HUES64 (cell line): ENCODE measurements at regions not wholly inside any gene's neighbourhood (a gene's known extent, or its start where the extent isn't known, plus 50 kb on each side); places are given as distances from the start of the nearest gene placed in this dataset.

Source experiments
- H3K27ac ChIP-seq: 2 replicates; pipeline ENCODE4 v1.7.0; 2013; ENCODE audit warnings: low read depth, low read length, inconsistent platforms
- H3K27me3 ChIP-seq: 2 replicates; pipeline ENCODE4 v1.6.1; 2013; ENCODE audit warnings: mild to moderate bottlenecking, low read length; ENCODE audit not compliant: insufficient read depth
- H3K36me3 ChIP-seq: 2 replicates; pipeline ENCODE4 v1.6.1; 2013; ENCODE audit warnings: mild to moderate bottlenecking, low read length; ENCODE audit not compliant: insufficient read depth
- H3K4me1 ChIP-seq: 2 replicates; pipeline ENCODE4 v1.6.1; 2013; ENCODE audit warnings: mild to moderate bottlenecking, low read length, moderate library complexity; ENCODE audit not compliant: insufficient read depth
- H3K4me3 ChIP-seq: 2 replicates; pipeline ENCODE4 v1.5.1; 2013; ENCODE audit warnings: mild to moderate bottlenecking, low read length, moderate library complexity
- H3K9ac ChIP-seq: 2 replicates; pipeline ENCODE4 v1.6.1; 2013; ENCODE audit warnings: mild to moderate bottlenecking, low read depth, low read length
- H3K9me3 ChIP-seq: 2 replicates; pipeline ENCODE4 v1.6.1; 2013; ENCODE audit warnings: low read depth, low read length; ENCODE audit not compliant: insufficient read depth
- WGBS: fragments of 150-250, 120-280 bp; methylation state at CpG from one replicate; pipeline ENCODE4 v1.1.7; 2013; ENCODE audit warnings: missing lambda C conversion rate; 5-methylcytosine and 5-hydroxymethylcytosine counted together

- no peaks in the 10 kb centered on the region for H3K9me3 ChIP-seq
- H3K27me3 ChIP-seq = no peaks in the 10 kb centered on the region
- H3K36me3 ChIP-seq = no peaks in the 10 kb centered on the region
- no peak overlapping the region for H3K9ac ChIP-seq
- H3K4me1 ChIP-seq = 0 out of 2 replicates have a peak, but pooled peaks cover 5% of the 10 kb centered on the region
- H3K27ac ChIP-seq = no peak overlapping the region
- H3K4me3 ChIP-seq = no peak overlapping the region
Observed at GRCh38 chr4:124183926-124184325, 528.6 kb downstream of the ANKRD50 start.

DNA sequence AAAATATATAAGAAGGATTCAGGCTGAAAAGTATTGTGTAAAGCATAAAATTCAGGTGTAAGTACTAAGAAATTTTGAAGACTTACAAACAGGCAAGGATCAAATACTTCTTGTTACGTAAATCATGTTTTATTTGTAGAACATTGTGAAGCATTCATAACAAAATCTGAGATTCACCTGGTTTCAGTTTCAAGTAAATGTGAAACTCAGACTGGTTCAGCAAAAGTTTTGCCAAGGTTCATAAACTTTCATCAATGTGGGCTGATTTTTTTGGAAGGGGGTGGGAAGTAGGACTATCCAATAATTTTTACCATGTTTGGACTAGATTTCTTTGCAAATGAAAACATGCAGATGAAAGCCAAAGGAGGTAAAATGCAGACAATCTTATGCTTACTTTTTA lies 527.7 kb downstream of the ANKRD50 start:
- H3K27ac ChIP-seq = no peak overlapping the region
- H3K4me3 ChIP-seq = no peak overlapping the region
- no peaks in the 10 kb centered on the region for H3K27me3 ChIP-seq
- WGBS = 93% methylated on average over 1 of the region's 1 CpG
- H3K4me1 ChIP-seq = 0 out of 2 replicates have a peak, but pooled peaks cover 5% of the 10 kb centered on the region
- H3K36me3 ChIP-seq = no peaks in the 10 kb centered on the region
- no peak overlapping the region for H3K9ac ChIP-seq
- no peaks in the 10 kb centered on the region for H3K9me3 ChIP-seq

GRCh38 chr4:124188595-124188994 lies 523.9 kb downstream of the ANKRD50 start:
- Histone ChIP-seq H3K9ac (no peak overlapping the region), H3K4me3 (no peak overlapping the region), H3K27ac (no peak overlapping the region), H3K9me3 (no peaks in the 10 kb centered on the region), H3K27me3 (no peaks in the 10 kb centered on the region), H3K36me3 (no peaks in the 10 kb centered on the region), H3K4me1 (no peaks in the 10 kb centered on the region)
- 92% methylated on average over 2 of the region's 2 CpGs for WGBS

DNA sequence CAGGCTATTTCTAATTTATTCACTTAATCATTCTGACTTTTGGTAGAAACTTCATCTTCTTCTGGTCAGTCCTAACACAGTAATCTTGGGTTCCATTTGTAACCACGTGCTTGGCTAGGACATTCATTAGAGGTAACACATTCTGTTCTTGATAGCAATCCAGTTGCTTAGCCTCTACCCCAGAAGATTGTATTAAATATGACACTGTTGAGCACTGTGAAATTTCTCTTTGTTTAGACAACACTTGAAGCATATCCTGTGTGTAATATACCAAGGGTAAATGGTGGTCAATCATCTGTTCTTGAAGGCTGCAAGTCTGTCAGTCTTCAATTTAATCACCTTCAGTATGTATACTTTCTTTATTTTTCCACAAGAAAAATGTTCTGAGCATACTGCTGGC lies 523.0 kb downstream of the ANKRD50 start:
- H3K4me1 ChIP-seq = no peaks in the 10 kb centered on the region
- 92% methylated on average over 1 of the region's 1 CpG for WGBS
- H3K9ac ChIP-seq = no peak overlapping the region
- no peaks in the 10 kb centered on the region for H3K27me3 ChIP-seq
- no peaks in the 10 kb centered on the region for H3K9me3 ChIP-seq
- no peak overlapping the region for H3K27ac ChIP-seq
- H3K4me3 ChIP-seq = no peak overlapping the region
- no peaks in the 10 kb centered on the region for H3K36me3 ChIP-seq

- no peaks in the 10 kb centered on the region for H3K27me3 ChIP-seq
- H3K9me3 ChIP-seq = no peaks in the 10 kb centered on the region
- H3K27ac ChIP-seq = no peak overlapping the region
- no peak overlapping the region for H3K4me3 ChIP-seq
- no peak overlapping the region for H3K9ac ChIP-seq
- H3K36me3 ChIP-seq = no peaks in the 10 kb centered on the region
- 83% methylated on average over 1 of the region's 1 CpG for WGBS
- H3K4me1 ChIP-seq = no peaks in the 10 kb centered on the region
Observed at GRCh38 chr4:124191329-124191728, 521.2 kb downstream of the ANKRD50 start.

GRCh38 chr4:124192544-124192943 lies 520.0 kb downstream of the ANKRD50 start:
- H3K9ac ChIP-seq = no peak overlapping the region
- no peaks in the 10 kb centered on the region for H3K27me3 ChIP-seq
- H3K9me3 ChIP-seq = no peaks in the 10 kb centered on the region
- H3K4me1 ChIP-seq = no peaks in the 10 kb centered on the region
- no peak overlapping the region for H3K27ac ChIP-seq
- H3K4me3 ChIP-seq = no peak overlapping the region
- WGBS = 96% methylated on average over 2 of the region's 2 CpGs
- H3K36me3 ChIP-seq = no peaks in the 10 kb centered on the region

- H3K9me3 ChIP-seq = no peaks in the 10 kb centered on the region
- H3K4me1 ChIP-seq = no peaks in the 10 kb centered on the region
- no peak overlapping the region for H3K9ac ChIP-seq
- no peak overlapping the region for H3K27ac ChIP-seq
- H3K36me3 ChIP-seq = no peaks in the 10 kb centered on the region
- H3K4me3 ChIP-seq = no peak overlapping the region
- 94% methylated on average over 2 of the region's 2 CpGs for WGBS
- H3K27me3 ChIP-seq = no peaks in the 10 kb centered on the region
Observed at GRCh38 chr4:124199185-124199584, 513.3 kb downstream of the ANKRD50 start.

- Histone ChIP-seq H3K27me3 (no peaks in the 10 kb centered on the region), H3K27ac (no peak overlapping the region), H3K4me1 (no peaks in the 10 kb centered on the region), H3K4me3 (no peak overlapping the region), H3K36me3 (no peaks in the 10 kb centered on the region), H3K9ac (no peak overlapping the region), H3K9me3 (no peaks in the 10 kb centered on the region)
- WGBS = 100% methylated on average over 1 of the region's 4 CpGs
Observed at GRCh38 chr4:124199755-124200154, 512.8 kb downstream of the ANKRD50 start.

DNA sequence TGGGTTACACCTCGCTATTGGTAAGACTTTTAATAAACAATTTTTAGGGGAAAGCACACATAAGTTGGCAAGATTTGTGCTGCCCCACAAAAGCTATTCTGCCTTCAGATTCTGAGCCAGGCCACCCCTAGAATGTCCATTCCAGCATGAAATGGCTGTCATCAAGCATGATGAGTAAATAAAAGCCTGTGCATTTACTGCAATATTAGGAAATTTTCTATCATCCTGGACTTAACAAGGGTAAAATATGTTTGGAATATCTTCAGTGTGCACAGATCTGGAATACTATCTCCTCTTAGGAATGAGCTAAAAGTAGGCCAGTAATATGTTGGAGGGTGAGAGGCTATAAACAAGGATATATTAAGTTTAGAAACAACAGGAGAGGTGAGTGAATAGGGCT lies 510.9 kb downstream of the ANKRD50 start:
- H3K4me3 ChIP-seq = no peak overlapping the region
- H3K4me1 ChIP-seq = no peaks in the 10 kb centered on the region
- 100% methylated on average over 1 of the region's 1 CpG for WGBS
- no peaks in the 10 kb centered on the region for H3K9me3 ChIP-seq
- no peaks in the 10 kb centered on the region for H3K36me3 ChIP-seq
- H3K9ac ChIP-seq = no peak overlapping the region
- no peaks in the 10 kb centered on the region for H3K27me3 ChIP-seq
- no peak overlapping the region for H3K27ac ChIP-seq

GRCh38 chr4:124202099-124202498 lies 510.4 kb downstream of the ANKRD50 start:
- H3K36me3 ChIP-seq = no peaks in the 10 kb centered on the region
- WGBS = 82% methylated on average over 1 of the region's 2 CpGs
- no peaks in the 10 kb centered on the region for H3K27me3 ChIP-seq
- H3K9ac ChIP-seq = no peak overlapping the region
- H3K4me1 ChIP-seq = no peaks in the 10 kb centered on the region
- no peaks in the 10 kb centered on the region for H3K9me3 ChIP-seq
- H3K4me3 ChIP-seq = no peak overlapping the region
- no peak overlapping the region for H3K27ac ChIP-seq

DNA sequence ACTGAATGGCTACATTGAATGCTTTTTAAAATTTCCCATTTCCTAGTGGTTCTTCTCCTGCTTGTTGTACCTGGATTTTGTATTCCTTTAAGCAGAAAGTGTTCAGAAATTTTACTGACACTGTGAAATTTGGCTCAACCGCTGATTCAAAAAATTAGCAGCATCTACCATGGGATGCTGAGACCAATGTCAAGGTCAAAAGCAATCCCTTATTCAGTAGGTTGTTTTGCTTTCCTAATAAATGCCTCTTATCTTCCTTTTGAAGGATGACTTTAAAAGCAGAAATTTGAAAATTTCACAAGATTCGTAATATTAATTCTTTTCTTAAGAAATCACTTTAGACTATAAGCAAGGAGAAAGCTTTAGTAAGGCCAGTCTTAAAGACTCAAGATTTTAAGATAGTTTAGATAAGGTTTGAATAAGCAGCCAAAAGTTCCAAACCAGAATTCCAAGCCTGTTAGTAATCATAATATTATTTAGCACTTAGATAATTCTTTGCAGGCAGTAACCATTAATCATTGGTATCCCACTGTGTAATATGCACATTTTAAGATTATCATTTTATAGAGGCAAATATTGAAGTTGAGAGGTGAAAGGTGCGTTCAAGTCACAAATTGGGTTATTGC lies 508.8 kb downstream of the ANKRD50 start:
- H3K4me3 ChIP-seq = no peak overlapping the region
- no peaks in the 10 kb centered on the region for H3K27me3 ChIP-seq
- H3K4me1 ChIP-seq = 0 out of 2 replicates have a peak, but pooled peaks cover 1% of the 10 kb centered on the region
- WGBS = 93% methylated on average over 1 of the region's 3 CpGs
- H3K9me3 ChIP-seq = no peaks in the 10 kb centered on the region
- no peaks in the 10 kb centered on the region for H3K36me3 ChIP-seq
- H3K9ac ChIP-seq = no peak overlapping the region
- no peak overlapping the region for H3K27ac ChIP-seq
